Right cardiac atrium (tissue), 5 donors: ENCODE measurements at regions not wholly inside any gene's neighbourhood (a gene's known extent, or its start where the extent isn't known, plus 50 kb on each side); places are given as distances from the start of the nearest gene placed in this dataset.

Source experiments
- ATAC-seq, 2 donors: fragments of 200-7000 bp; cut with Tn5 transposase; one replicate each; pipeline versions ENCODE4 v1.8.0 to v1.9.1; 2020; ENCODE audit warnings: moderate library complexity in 2 of 2, mild to moderate bottlenecking in 1 of 2
- DNase-seq, 3 donors: peaks; one replicate each; pipeline ENCODE4 v3.0.0-alpha.2; 2020
- H3K27ac ChIP-seq: one replicate; pipeline ENCODE4 v1.5.1; 2013; ENCODE audit warnings: mild to moderate bottlenecking, low read length, control low read depth, moderate library complexity
- H3K27me3 ChIP-seq: one replicate; pipeline ENCODE4 v1.6.1; 2013; ENCODE audit not compliant: control insufficient read depth, insufficient read depth
- H3K4me1 ChIP-seq: one replicate; pipeline ENCODE4 v1.6.1; 2013; ENCODE audit warnings: low read length; ENCODE audit not compliant: control insufficient read depth, insufficient read depth
- H3K4me3 ChIP-seq: one replicate; pipeline ENCODE4 v1.5.1; 2013; ENCODE audit warnings: low read length, control low read depth
- H3K9me3 ChIP-seq: one replicate; pipeline ENCODE4 v1.6.1; 2013; ENCODE audit warnings: low read length; ENCODE audit not compliant: control insufficient read depth
- WGBS: extraction: QIAGEN DNeasy Blood & Tissue Kit; methylation state at CpG from one replicate; pipeline ENCODE4 v1.1.7; 2013; 5-methylcytosine and 5-hydroxymethylcytosine counted together
- intact Hi-C, 4 donors: fragments of 100-400 bp; cut with DNase I; formaldehyde crosslinking; loops; one replicate each; pipeline versions ENCODE4 v1.11.0 to v1.14.0; 2022 to 2023
- donor health status: healthy with polysubstance abuse.
- donor health status: DM: no; HTN: yes; CAD: no.
- donor health status: DM: no; HTN: no; CAD: no.
- donor health status: DM: no; HTN: yes; CAD: no; lungs with severe emphysema.
- donor health status: DM: yes; HTN: yes; CAD: no.

DNA sequence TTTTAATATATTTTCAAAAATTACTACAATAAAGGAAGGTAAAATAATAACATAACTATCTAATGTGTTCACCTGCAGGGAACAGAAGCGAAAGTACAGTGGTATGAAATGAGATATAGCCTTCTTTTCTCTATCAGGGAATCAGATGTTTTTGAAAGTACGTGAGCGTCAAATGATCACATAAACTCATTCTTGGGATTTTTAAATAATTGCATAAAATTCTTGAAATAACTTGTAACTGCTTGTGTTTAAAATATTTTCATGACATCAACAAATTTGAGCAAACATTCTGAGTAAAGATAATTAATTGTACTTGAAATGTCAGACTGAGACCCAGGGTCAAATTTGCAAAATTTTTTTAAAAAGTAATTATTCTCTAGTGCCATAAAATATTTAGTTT lies 193.5 kb upstream of the NEIL3 start:
- H3K4me1 ChIP-seq, result no peaks in the 10 kb centered on the region
- peaks cover 2% of the 10 kb centered on the region for H3K9me3 ChIP-seq
- WGBS, result 83% methylated on average over 3 of the region's 3 CpGs
- DNase-seq (no peak), ATAC-seq (no peak)
- H3K27me3 ChIP-seq, result no peaks in the 10 kb centered on the region
- intact Hi-C loops, result no loop called here
- no peak overlapping the region for H3K4me3 ChIP-seq
- no peak overlapping the region for H3K27ac ChIP-seq

DNA sequence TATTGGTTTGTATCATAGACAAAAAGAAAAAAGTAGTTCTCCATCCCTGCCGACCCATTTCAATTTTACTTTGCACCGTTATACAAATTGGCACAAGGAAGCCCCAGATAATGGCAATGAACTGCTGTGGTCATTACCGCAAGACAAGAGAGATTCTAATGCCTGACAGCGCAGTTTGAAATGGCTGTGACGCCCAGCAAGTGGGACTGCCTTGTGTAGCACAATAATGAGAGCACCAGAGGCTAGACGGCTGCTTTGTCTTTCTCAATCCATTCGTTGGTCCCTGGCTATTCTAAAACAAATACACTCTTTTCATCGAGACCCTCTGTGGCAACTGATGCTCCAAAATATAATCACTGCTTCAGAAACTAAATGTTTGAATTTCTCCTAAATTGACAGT lies 192.4 kb upstream of the NEIL3 start:
- ATAC-seq (no peak), DNase-seq (no peak)
- WGBS, result 66% methylated on average over 8 of the region's 8 CpGs
- Histone ChIP-seq H3K4me3 (no peak overlapping the region), H3K9me3 (no peaks in the 10 kb centered on the region), H3K27me3 (no peaks in the 10 kb centered on the region), H3K4me1 (no peaks in the 10 kb centered on the region), H3K27ac (no peak overlapping the region)
- intact Hi-C loops, result no loop called here

DNA sequence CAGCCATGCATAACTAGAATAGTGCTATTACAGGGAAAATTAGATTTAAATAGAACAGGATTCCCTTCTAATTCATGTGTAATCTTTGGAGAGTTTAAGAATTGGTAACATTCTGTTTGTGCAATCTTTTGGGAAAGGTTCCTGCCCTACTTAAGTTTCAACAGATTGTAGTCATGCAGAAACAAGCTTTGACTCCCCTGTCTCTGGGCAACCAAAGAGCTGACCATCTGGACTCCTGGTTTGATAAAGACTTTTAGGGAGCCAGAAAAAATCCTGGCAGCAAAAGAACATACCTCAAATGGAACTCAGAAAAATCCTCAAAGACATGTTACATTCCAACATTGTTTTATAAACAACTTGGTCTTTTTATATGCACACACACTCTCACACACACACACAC lies 191.1 kb upstream of the NEIL3 start:
- peak; percentile 45 to 62 (median 46) for DNase-seq
- no peaks in the 10 kb centered on the region for H3K4me1 ChIP-seq
- no peak overlapping the region for H3K4me3 ChIP-seq
- intact Hi-C loops, result no loop called here
- H3K27me3 ChIP-seq, result no peaks in the 10 kb centered on the region
- ATAC-seq, result peak; percentile 88 to 95
- H3K27ac ChIP-seq, result no peak overlapping the region
- H3K9me3 ChIP-seq, result no peaks in the 10 kb centered on the region

DNA sequence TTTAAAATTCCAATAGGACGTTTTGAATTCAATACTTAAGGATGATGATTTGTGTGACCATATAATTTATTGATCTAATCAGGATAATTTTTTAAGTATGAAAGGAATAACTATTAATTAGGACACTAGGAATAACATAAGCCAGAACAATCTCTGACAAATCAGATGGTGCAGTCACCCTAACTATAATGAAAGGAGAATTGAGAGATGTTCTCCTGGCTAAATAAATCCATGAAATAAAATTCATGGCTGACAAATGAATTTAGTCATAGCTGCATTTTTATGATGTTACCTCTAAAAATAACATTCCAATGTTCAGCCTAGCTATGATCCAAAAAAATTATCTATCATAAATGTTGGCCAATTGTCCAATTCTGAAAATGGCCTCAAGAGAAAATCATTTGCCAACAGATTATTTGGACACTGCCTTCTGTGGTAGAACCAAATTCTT lies 190.6 kb upstream of the NEIL3 start:
- peak in 1 of 2 donors; percentile 36 for ATAC-seq
- H3K27me3 ChIP-seq, result no peaks in the 10 kb centered on the region
- no peaks in the 10 kb centered on the region for H3K9me3 ChIP-seq
- no peak overlapping the region for H3K27ac ChIP-seq
- DNase-seq, result no peak
- WGBS, result 16% methylated on average over 1 of the region's 1 CpG
- H3K4me1 ChIP-seq, result no peaks in the 10 kb centered on the region
- no peak overlapping the region for H3K4me3 ChIP-seq
- intact Hi-C loops, result no loop called here

DNA sequence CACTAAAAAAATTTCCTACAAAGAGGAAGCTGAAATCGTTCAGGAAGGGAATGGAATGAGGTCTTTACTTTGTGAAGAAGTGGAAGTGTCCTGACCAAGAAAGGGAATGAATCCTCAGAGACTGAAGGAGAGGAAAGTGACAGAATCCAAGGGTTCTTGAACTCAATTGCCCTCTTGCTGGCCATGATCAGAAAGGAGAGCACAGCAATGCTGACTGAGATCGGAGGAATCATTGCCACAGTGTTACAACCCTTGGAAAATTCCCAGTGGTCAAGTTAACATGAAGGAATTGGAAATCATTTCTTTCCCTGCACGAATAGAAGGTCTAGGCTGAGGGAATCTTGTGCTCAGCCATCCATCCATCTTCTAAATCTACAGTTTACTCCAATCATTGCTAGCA lies 190.0 kb upstream of the NEIL3 start:
- Histone ChIP-seq H3K4me3 (no peak overlapping the region), H3K9me3 (no peaks in the 10 kb centered on the region), H3K27me3 (no peaks in the 10 kb centered on the region), H3K4me1 (no peaks in the 10 kb centered on the region), H3K27ac (peak overlapping the region; percentile 19)
- DNase-seq, result no peak
- WGBS, result 46% methylated on average over 3 of the region's 3 CpGs
- ATAC-seq, result peak in 1 of 2 donors; percentile 64
- intact Hi-C loops, result no loop called here

DNA sequence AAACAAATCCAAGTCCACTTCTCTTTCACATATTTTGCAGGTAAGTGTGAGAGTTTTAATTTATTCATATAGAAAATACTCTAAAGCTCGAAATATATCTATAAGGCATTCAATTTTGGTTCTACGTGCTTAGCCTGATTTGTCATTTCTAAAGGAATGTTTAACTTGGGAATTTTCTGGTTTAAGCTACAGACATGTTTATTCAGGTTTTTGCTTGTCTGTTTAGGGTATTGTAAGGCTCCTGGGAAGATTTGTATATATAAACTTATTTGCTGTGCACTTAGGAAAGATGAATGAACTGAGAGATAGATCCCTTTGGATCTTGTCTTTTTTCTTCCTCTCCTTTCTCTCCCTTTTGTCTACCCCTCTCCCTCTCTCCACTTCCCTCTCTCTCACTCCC lies 185.9 kb upstream of the NEIL3 start:
- intact Hi-C loops, result no loop called here
- Histone ChIP-seq H3K27me3 (no peaks in the 10 kb centered on the region), H3K4me3 (no peak overlapping the region), H3K9me3 (no peaks in the 10 kb centered on the region), H3K27ac (no peak overlapping the region), H3K4me1 (no peaks in the 10 kb centered on the region)
- DNase-seq (no peak), ATAC-seq (no peak)
- 77% methylated on average over 2 of the region's 2 CpGs for WGBS

DNA sequence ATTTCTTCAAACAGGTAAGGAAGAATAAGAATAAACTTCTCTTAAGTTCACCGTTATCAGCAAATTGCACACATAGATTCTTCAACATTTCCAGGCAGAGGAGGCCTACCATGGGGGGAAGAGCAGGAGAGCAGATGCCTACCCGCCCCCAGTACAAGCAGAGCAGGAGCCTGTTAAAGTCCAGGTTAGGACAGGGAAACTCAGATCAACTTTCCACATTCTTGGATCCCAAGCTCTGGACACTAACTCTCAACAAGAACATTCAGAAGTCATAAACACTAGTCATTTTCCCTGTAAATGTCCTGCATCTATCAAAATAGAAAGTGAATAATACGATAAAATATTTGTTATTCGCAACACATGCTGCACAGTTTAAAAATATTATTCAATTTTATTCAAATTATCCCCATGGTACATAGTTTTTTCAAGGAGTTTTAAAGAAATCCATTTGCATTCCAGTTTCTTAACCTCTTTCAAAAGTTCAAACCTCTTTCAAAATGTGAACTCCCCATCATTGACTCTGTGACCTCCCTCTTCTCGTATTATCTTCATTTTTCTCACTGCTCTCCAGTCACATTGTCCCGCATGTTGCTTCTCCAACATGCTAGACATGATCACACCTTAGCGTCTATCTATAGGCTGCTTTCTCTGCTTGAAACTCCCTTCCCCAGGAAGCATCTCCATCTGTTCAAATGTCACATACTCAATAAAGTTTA lies 185.2 kb upstream of the NEIL3 start:
- H3K27ac ChIP-seq, result no peak overlapping the region
- H3K4me3 ChIP-seq, result no peak overlapping the region
- intact Hi-C loops, result no loop called here
- 80% methylated on average over 7 of the region's 7 CpGs for WGBS
- no peaks in the 10 kb centered on the region for H3K4me1 ChIP-seq
- DNase-seq (no peak), ATAC-seq (no peak)
- no peaks in the 10 kb centered on the region for H3K9me3 ChIP-seq
- no peaks in the 10 kb centered on the region for H3K27me3 ChIP-seq

DNA sequence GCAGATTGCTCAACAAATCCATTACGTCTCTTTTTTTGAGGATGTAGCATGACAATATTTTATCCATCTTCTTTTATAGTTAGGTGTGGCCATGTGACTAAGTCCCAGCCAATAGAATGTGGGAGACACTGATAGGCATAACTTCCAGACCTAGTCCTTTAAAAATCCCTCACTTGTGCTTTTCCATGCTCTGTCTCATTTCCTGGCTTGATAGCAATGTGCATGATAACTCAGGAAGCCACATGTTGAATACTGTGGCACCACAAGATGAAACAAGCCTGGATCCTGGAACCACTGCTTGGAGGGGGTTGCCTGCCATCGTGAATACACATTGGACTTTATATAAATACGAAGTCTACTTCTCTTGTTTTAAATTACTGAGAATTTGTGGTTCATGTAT lies 184.0 kb upstream of the NEIL3 start:
- intact Hi-C loops, result no loop called here
- Histone ChIP-seq H3K27me3 (no peaks in the 10 kb centered on the region), H3K27ac (no peak overlapping the region), H3K4me1 (no peaks in the 10 kb centered on the region), H3K4me3 (no peak overlapping the region), H3K9me3 (no peaks in the 10 kb centered on the region)
- ATAC-seq (no peak), DNase-seq (no peak)
- WGBS, result 76% methylated on average over 3 of the region's 3 CpGs

DNA sequence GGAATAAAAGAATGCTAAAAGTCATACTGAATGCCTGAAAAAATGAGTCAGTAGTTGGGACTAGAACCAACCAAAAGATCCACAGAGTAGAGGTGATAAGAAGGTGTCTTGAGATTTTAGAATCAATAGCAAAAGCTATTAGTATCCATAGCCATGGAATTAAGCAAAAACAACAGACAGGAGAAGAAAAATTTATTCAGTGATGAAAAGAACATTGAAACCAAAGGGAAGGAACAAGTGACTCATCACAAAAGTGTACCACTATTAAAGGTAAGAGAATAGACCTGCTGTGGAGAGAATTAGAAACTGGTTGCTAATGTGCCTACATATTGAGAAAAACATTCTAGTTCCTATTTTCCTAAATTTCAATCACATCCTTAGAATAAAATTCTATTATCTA lies 182.0 kb upstream of the NEIL3 start:
- no peaks in the 10 kb centered on the region for H3K4me1 ChIP-seq
- H3K9me3 ChIP-seq, result no peaks in the 10 kb centered on the region
- H3K4me3 ChIP-seq, result no peak overlapping the region
- DNase-seq (no peak), ATAC-seq (no peak)
- no peaks in the 10 kb centered on the region for H3K27me3 ChIP-seq
- H3K27ac ChIP-seq, result no peak overlapping the region
- intact Hi-C loops, result no loop called here

DNA sequence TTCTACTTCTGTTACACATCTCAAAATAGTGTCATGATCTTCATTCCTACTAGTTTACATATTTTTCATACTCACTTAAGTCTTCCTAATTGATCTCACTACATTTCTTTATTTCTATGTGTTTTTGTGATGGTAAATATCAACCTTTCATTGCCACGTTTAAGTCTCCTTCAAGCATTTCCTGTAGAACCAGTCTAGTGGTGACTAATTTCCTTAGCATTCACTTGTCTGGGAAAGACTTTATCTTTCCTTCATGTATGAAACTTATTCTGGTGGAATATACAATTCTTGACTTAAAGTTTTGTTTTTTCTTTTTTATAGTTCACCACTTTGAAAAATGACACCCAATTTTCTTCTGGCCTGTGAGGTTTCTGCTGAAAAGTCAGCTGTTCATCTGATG lies 181.4 kb upstream of the NEIL3 start:
- Histone ChIP-seq H3K4me3 (no peak overlapping the region), H3K9me3 (no peaks in the 10 kb centered on the region), H3K27me3 (no peaks in the 10 kb centered on the region), H3K27ac (no peak overlapping the region), H3K4me1 (no peaks in the 10 kb centered on the region)
- ATAC-seq (no peak), DNase-seq (no peak)
- 39% methylated on average over 1 of the region's 1 CpG for whole genome bisulfite sequencing
- intact Hi-C loops, result no loop called here

DNA sequence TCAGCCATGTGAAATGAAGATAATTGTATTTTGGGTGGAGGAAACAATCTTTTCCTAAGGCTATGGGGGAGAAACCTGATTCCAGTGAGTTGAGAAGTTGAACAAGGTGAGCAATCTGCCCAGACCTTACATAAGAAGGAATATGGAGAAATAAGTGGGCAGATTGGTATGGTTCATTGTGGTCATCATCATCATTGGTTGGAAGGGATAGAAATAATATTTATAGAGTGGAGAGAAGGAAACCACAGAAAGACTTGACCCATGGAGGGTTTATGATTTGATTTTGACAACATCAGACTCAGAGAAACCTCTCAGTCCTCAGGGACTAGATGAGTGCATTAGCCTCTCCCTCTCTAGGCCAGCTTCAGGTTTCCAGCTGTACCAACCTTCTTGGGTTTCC lies 177.9 kb upstream of the NEIL3 start:
- no peaks in the 10 kb centered on the region for H3K9me3 ChIP-seq
- no peak for DNase-seq

DNA sequence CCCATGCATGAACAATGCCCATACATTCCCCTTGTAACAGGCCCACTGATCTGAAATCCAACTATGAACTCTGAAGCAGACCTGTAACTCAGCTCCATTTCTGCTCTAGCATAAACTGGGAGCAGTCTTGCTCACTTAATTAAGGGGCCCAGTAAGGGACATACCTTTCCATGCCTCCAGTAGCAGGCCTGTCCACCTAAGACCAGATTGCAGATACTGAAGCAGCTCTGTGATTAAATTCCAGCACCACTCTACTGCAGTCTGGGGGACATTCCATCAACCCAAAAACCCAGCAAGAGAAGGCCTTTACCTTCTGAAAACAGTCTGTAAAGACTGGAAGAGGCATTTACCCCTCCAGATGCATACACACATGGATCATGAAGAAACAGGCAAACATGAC lies 162.0 kb upstream of the NEIL3 start:
- Histone ChIP-seq H3K27ac (no peak overlapping the region), H3K4me1 (no peaks in the 10 kb centered on the region), H3K27me3 (no peaks in the 10 kb centered on the region), H3K4me3 (no peak overlapping the region), H3K9me3 (no peaks in the 10 kb centered on the region)
- intact Hi-C loops, result no loop called here
- no peak for DNase-seq
- ATAC-seq, result no peak

More for the DNA sequence above, 177.9 kb upstream of the NEIL3 start:
- no peak overlapping the region for H3K27ac ChIP-seq
- H3K27me3 ChIP-seq, result no peaks in the 10 kb centered on the region
- intact Hi-C loops, result no loop called here
- H3K4me3 ChIP-seq, result no peak overlapping the region
- ATAC-seq, result no peak
- no peaks in the 10 kb centered on the region for H3K4me1 ChIP-seq
